Inflammatory macrophage treated with lipopolysaccharide for 4 hours (primary cell): ENCODE measurements at regions not wholly inside any gene's neighbourhood (a gene's known extent, or its start where the extent isn't known, plus 50 kb on each side); places are given as distances from the start of the nearest gene placed in this dataset.
A peak's percentile ranks its signal among the peaks of the same experiment; 100 is the strongest.

Source experiments
- DNase-seq: peaks from one replicate; pipeline ENCODE4 v3.0.0-alpha.2; 2020

GRCh38 chr11:11789735-11790369 is 51.9 kb upstream of the USP47 start:
- DNase-seq: peak; percentile 8

- no peak for DNase-seq
Observed at GRCh38 chr11:11788063-11788710, 53.6 kb upstream of the USP47 start.

GRCh38 chr11:11787305-11788062 is 54.3 kb upstream of the USP47 start:
- peak; percentile 69 for DNase-seq

- DNase-seq: no peak
Observed at GRCh38 chr11:11786771-11787170, 55.0 kb upstream of the USP47 start.

GRCh38 chr11:11786234-11786633 is 55.5 kb upstream of the USP47 start:
- peak; percentile 12 for DNase-seq

- DNase-seq: no peak
Observed at GRCh38 chr11:11782532-11783110, 59.2 kb upstream of the USP47 start.

GRCh38 chr11:11780858-11781257 is 60.9 kb upstream of the USP47 start:
- DNase-seq: no peak

GRCh38 chr11:11779975-11780374 is 61.8 kb upstream of the USP47 start:
- DNase-seq: no peak

GRCh38 chr11:11777897-11778296 is 63.9 kb upstream of the USP47 start:
- no peak for DNase-seq

- no peak for DNase-seq
Observed at GRCh38 chr11:11776714-11777113, 65.1 kb upstream of the USP47 start.

- DNase-seq: no peak
Observed at GRCh38 chr11:11774928-11775327, 66.8 kb upstream of the USP47 start.

GRCh38 chr11:11772865-11773515 is 68.8 kb upstream of the USP47 start:
- DNase-seq: no peak

GRCh38 chr11:11770921-11771486 is 70.8 kb upstream of the USP47 start:
- no peak for DNase-seq

- DNase-seq: no peak
Observed at GRCh38 chr11:11770296-11770695, 71.5 kb upstream of the USP47 start.

GRCh38 chr11:11769782-11770181 is 72.0 kb upstream of the USP47 start:
- DNase-seq: no peak

GRCh38 chr11:11769362-11769761 is 72.4 kb upstream of the USP47 start:
- no peak for DNase-seq

- DNase-seq: no peak
Observed at GRCh38 chr11:11764423-11764803, 77.4 kb upstream of the USP47 start.

- no peak for DNase-seq
Observed at GRCh38 chr11:11763796-11764422, 77.9 kb upstream of the USP47 start.

GRCh38 chr11:11760838-11761237 is 80.9 kb upstream of the USP47 start:
- DNase-seq: no peak

GRCh38 chr11:11758603-11759196 is 83.1 kb upstream of the USP47 start:
- DNase-seq: no peak

- DNase-seq: no peak
Observed at GRCh38 chr11:11757909-11758308, 83.9 kb upstream of the USP47 start.

GRCh38 chr11:11756718-11757117 is 85.1 kb upstream of the USP47 start:
- no peak for DNase-seq
